Globus pallidus (tissue), 1 donor: ENCODE measurements at regions not wholly inside any gene's neighbourhood (a gene's known extent, or its start where the extent isn't known, plus 50 kb on each side); places are given as distances from the start of the nearest gene placed in this dataset.
"Not testable (repeated sequence)": the region's sequence is repeated elsewhere in the genome, so short reads cannot be mapped to it uniquely, and the experiment has no call there.

Source experiments
- DNase-seq: peaks from one replicate; pipeline ENCODE4 v3.0.0-alpha.2; 2015; ENCODE audit warnings: low spot score

DNA sequence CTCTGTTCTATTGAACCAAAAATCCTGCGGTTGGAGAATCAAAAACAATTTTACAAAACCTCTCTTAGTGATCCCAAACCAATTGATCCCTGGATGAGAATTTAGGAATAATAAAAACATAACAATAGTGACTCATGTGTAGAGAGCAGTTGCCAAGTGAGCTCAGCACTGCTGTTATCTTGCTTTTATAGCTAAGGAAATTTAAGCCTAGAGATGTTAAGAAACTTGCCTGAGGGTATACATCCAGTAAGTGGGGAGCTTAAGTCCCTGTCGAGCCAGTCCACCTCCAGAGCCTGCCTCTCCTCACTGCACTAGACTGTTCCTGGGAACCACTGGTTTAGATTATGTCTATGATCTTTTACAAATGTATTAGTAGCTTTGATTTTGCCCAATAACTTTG is 358.4 kb upstream of the LMCD1 start:
- DNase-seq, result no peak

DNA sequence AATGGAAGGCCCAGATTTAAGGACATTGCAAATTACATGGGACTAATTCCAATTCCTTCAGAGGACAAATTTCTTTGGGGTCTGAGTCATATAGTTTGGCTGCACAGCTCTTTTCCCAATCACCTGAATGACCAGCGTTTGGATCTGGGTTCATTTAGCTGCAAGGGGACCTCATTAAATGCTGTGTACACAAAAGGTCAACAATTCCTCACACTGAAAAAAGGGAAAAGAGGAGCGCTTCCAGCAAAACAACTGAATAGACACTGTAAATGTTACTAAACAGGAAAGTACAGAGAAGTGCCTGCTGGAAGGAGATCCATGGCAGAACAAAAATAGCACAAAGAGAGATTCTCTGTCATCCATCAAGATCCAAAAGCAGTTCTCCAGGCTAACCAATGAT is 356.0 kb upstream of the LMCD1 start:
- no peak for DNase-seq

DNA sequence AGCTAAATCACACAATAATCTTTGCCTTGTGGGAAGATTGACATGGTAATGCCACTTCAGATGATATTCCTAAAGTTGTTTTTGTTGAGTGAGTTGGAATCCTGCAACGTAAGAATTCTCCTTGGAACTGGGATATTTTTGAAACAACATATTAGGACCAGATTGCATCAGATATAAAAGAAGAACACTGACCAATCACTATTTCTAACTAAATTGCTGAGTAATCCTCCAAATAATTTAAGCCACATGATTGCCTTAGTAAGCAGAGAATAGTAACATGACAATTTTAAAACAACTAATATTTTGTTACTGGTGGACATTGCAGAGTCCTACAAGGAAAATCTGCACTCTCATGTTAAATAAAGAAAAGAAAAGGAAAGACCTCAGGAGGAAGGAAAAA is 353.9 kb upstream of the LMCD1 start:
- DNase-seq, result no peak

DNA sequence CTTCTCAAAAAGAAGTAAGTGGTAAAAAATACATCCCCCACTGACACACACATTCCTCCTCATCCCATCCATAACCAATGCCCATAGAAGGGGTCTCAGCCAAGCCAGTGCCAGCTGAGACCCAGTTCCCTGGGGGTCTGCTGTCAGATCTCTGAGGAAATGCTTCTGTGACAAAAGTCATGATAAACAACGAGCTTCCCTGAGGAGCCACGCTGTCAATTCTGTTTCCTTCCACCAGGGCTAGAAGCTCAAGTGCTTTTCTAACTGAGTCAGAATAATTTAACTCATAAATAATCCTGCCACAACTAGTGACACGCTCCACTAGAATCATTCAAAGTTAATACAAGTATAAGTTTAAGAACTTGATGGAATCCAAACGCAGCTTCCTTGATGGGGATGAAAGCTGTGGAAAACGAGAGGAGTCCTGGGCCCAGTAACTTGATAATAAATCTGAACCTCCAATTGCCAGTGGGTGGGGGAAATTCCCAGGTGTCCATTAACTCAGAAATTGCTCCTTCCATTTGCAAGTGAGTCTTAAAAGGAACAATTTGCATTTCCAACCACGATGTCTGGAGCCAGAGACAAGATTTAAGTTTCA is 348.7 kb upstream of the LMCD1 start:
- DNase-seq, result no peak

DNA sequence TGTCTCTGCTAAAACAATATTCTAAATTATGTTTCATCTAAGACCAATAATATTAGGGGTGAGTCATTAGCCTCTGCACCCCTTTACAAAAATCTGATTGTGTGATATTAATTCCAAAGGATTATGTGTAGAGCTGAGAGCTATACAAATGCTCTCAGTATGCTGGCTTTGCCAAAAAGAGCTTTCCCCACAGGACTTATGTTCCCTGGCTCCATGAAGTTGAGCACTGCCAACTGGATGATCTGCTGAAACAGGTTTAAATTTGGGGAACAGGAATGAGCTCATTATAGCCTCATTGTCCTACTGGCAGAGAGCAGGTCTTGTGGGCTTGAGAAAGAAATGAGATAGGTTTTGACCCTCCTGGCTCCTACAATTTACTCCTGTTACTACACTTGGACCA is 347.8 kb upstream of the LMCD1 start:
- no peak for DNase-seq

DNA sequence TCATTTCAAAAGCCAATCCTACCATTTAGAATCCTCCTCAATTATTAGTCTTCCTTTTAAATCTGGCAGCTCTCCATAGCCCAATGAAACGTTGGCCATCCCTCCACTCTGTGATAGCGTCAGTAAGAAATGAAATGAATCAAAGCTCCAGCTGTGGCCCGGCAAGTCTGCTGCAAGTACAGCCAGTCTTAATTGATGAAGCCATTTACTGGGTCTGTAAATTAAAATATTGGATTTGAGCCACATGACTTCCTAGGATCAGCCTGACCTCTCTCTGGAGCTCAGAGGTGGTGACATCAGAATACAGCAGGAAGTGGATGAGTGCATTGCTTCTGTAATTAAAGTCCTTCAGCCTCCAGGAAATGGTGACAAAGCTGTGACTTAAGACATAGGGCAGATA is 347.0 kb upstream of the LMCD1 start:
- DNase-seq, result no peak

DNA sequence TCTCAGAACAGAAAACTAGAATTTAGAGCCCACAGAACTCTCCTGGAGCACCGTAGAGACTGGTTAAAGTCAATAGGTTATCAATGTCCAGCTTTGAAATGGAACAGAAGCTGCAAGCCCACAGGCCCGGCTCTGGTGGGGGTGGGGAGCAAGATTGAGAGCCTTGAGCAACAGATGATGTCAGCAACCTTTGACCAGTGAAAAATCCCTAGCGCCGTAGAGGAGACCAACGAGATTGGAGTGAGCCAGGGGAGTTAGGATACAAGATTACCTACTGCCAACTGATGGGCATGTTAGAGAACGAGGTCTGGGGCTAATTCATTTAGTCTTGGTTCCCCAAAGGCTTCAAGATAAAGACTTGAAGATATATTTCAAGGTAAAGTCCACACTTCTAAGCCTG is 345.5 kb upstream of the LMCD1 start:
- DNase-seq, result no peak

DNA sequence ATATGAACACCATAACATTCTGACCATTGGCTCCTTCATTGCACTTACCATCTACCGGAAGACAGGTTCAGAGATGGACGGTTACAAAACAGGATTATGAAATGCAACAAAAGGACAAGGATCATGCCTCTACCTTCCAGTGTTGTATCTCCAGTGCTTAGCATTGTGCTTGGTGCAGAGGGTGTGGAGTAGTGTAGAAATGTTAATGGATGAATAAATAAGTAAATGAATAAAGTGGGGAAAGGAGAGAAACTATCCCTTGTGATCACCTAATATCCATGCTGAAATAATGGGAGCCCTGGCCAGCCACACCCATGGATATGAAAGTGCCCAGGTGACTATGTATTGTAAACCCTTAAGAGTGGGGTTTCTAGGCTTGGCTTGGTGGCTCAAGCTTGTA is 344.8 kb upstream of the LMCD1 start:
- no peak for DNase-seq

DNA sequence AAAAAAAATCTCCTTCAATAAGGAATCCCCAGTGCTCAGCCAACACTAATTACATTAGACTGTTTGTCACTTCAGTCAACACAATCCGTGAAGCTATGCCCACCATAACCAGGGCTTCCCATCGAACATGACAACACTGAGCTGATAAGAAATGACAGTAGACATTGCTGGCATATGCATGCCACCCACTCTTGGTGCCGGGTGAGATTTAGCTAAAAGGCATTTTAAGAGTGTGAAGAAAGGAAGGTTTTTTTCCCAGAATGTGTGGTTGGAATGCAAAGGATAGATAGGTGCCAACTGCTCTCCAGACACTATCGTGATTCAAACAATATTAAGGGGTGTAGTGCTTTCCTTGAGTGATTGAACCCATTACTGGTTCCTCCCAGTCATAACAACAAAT is 344.0 kb upstream of the LMCD1 start:
- no peak for DNase-seq

DNA sequence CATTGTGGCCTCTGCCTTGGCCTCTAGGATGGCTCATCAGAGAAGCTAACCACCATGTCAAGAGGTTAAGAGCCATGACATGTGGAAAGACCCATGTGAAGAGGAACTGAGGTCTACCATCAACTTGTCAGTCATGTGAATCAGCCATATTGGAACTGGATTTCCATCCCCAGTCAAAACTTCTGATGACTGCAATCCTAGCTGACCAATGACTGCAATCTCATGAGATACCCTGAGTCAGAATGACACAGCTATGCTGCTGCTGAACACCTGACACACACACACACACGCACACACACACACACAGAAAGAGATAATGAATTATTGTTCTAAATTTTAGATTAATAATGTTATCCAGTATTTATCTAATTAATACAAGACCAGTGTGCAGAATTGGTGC is 337.5 kb upstream of the LMCD1 start:
- no peak for DNase-seq

DNA sequence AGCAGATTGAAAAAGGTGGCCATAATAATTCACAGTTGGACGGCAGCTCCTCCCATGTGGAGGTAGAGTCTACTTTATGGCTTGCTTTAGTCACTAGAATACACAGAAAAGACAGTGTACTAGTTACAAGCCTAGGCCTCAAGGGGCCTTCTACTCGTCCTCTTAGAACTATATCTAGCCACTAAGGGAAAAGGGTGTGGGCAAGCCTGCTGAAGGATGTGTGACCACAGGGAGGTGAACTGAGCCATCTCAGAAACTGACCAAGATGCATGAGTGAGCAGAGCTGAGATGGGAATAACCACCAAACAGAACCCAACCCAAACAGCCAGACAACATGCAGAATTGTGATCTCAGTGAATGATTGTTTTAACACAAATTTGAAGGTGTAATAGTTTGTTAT is 335.6 kb upstream of the LMCD1 start:
- DNase-seq, result no peak

DNA sequence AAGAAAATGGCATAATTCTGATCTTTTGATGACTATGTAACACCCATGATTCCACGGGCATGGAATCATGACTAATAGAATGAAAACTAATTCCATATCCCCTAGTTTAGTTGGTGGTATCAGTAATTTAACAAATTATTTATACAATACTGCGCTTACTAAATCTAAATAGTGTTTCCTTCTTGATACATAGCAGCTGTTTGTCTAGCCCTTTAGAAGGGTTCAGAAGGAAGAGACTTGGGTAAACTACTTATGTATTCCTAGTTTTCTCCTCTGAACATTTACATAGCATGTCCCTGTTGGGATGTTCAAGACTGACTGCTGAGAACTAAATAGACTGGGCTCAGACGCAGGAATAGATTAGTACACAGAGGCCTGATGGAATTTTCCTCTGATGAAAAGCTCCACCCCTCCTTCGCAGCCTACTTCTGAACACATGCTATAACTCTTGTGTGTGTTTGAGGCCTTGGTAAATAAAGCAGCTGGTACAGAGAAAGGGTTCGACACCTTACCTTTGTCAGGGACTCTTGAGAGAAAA is 330.6 kb upstream of the LMCD1 start:
- DNase-seq, result no peak

DNA sequence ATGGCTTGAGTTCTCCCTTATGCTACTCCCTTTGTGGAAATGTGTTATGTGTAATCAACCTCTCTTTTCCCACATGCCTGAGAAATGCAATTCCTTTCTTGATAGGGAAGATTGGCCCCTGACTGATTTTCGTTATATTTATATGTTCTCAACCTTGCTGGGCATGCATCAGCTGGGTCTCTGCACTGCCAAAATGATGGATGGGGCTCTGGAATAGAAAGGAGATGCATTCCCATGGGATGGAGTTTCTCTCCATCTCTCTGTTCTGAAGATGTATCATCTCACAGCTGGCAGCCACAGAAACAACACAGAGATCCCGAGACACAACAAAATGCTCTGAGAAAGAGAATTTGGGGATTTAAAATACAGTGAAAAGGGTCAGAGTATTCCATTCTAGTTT is 327.7 kb upstream of the LMCD1 start:
- no peak for DNase-seq

DNA sequence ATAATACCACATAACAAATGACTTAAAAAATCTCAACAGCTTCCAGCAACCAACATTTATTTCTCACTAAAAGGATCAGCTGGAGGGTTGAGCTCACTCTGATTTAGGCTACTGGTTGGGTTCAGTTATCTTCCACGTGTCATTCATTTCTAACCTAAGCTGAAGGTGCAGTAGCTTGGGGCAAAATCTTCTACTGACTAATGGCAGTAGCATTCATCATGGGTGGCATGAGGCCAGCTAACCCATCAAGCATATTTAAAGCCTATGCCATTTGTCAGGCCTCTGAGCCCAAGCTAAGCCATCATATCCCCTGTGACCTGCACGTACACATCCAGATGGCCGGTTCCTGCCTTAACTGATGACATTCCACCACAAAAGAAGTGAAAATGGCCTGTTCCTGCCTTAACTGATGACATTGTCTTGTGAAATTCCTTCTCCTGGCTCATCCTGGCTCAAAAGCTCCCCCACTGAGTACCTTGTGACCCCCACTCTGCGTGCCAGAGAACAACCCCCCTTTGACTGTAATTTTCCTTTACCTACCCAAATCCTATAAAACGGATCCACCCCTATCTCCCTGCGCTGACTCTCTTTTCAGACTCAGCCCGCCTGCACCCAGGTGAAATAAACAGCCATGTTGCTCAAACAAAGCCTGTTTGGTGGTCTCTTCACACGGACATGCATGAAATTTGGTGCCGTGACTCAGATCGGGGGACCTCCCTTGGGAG is 324.7 kb upstream of the LMCD1 start:
- not testable (repeated sequence) for DNase-seq

DNA sequence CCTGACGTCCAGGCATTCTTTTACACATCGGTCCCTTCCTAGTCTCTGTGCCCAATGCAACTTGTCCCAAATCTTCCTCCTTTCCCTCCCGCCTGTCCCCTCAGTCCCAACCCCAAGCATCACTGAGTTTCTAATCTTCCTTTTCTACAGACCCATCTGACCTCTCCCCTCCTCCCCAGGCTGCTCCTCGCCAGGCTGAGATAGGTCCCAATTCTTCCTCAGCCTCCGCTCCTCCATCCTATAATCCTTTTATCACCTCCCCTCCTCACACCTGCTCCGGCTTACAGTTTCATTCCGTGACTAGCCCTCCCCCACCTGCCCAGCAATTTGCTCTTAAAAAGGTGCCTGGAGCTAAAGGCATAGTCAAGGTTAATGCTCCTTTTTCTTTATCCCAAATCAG is 323.1 kb upstream of the LMCD1 start:
- DNase-seq, result not testable (repeated sequence)

DNA sequence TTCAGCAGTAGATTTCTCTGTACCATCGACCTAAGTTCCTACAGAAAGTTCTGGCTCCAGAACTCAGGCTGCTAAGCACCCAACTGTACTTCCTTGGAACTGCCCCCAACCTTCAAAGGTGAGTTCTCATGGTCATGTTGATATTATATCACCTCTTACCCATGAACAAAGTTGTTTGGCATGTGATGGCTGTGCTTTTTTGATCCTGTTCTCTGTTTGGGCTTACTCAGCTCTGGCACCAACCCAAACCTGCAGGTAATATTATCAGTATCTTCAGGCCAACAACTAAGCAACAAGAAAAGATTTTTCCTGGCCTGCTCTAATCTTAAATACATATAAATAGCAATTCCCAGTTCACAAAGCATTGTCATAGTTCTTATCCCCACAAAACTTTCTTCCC is 318.7 kb upstream of the LMCD1 start:
- no peak for DNase-seq

DNA sequence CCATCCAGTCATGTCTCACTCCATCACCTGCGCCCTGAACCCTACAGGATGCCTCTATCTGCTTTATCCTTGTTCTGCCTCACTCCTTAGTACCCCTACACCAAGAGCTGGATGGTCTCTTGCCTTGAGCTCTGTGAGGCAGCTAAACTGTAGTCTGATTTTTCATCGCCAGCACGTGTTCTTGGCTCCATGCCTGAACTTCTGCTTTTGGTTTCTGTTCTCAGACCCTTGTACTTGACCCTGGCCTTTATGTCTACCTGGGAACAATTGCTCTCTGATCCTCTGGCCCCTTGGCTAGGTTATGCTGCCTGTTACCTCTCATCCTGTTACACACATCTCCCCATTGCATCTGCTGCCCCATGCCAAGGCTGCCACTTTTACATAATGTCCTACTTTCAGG is 318.0 kb upstream of the LMCD1 start:
- DNase-seq, result no peak

DNA sequence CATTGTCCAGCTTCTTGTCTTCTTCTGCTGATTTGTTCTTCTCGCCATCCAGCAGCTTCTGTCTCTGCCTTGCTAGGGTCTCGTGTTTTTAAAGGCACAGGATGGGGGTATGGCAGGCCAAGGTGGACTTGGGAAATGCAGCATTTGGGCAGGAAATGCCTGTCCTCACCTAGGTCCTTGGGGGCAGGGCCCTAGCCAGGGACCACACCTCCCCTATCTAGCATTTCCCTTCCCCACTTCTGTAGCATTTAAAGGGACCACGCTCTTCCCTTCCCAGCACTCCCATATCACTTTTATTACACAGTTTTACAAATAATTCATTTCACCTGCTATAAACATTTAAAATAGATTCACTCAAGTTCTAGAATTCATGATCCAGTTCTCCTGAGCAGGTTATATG is 315.4 kb upstream of the LMCD1 start:
- no peak for DNase-seq

DNA sequence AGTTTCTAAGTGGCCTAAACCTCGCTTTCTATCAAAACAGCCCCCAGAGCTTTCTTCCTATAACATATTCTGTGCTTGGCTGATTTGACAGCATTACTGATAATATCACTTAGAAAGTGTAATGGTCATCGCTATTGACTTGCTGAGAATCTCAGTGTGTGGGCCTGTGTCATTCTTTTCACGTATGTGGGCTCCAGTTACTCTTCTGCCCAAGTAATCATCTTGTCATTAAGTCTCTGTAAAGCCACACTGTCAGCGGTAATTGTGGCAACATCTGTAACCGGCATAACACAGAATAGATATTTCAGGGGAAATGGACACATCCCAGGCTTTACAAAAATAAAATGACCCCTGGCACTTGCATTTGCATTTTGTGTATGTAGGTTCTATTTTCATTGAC is 313.6 kb upstream of the LMCD1 start:
- no peak for DNase-seq

DNA sequence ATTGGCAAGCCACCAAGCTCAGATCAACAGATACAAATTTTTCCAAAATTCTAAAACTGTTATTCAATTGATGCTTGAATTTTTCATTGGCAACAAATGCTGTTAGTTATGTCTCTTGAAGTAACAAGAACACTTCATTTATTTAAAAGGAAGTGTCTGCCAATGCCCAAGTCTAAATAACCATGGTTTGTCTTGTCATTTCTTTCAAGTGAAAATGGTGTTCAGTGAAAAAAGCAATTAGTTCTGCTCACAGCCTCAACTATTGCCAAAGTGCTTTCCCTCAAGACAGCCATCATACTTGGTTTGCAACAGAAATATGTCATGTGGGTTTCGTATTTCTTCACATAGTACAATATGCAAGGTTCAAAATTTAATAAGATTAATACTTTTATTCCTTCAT is 312.6 kb upstream of the LMCD1 start:
- DNase-seq, result no peak

DNA sequence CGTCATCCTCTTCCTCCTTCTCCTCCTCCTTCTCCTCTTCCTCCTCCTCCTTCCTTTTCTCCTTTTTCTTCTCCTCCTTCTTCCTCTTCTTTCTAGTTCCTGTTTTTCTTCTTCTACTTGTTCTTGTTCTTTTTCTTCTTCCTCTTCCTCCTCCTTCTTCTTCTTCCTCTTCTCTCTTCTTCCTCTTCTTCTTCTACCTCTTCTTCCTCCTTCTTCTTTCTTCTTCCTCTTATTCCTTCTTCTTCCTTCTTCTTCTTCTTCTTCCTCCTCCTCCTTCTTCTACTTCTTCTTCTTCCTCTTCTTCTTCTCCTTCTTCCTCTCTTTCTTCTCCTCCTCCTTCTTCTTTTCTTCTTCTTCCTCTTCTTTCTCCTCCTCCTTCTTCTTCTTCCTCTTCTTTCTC is 310.2 kb upstream of the LMCD1 start:
- DNase-seq, result no peak

DNA sequence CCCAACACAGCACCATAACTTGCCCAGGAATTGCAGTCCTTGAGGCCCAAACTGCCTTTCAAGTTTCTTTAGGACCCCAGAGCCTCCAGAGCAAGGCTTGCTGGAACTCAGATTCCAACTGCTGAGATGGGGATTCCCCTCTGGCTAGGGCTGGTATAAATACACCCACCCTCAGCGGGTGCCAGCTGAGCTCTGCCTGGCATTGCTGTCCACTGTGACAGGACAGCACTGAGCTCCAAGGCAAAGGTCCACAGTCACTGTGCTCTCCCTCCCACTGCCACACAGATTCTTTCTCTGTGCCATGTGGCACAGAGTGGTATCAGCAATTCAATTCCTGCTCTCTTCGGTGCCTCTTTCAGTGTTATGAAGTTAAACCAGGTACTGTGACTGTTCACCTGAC is 304.2 kb upstream of the LMCD1 start:
- no peak for DNase-seq

DNA sequence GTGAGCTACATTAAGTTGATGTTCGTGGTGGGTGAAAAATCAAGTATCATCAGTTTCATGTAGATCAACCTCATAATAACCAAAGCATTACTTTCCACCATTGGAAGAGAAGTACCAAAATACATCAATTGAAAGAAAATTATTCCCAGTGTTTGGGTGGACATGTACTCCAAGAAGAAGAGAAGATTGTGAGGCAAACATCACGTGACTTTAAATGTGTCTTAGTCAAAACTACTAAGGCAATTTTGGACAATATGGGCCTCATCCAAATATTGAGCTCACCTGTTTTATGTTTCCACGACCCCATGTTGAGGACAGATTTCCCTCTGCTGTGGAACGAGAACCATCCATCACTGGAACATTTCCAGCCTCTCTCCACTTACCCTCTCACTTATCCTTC is 303.0 kb upstream of the LMCD1 start:
- DNase-seq, result no peak

DNA sequence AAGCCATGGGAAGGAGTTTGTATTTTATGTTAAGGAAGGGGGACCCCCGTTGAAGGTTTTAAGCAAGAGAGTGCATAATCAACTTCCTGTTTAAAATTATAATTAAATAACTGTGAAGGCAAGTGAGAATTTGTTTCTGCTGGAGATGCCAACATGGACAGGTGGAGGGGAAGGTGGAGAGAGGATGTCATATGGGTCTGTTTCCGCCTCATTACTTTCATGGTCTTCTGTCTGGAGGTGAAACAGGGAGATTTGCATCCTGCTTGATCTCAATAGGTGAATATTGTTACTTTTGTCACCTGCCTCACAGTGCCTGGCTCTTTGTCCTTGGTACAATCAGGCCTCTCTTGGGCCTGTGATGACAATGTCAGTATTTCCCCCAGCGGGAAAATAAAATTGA is 300.6 kb upstream of the LMCD1 start:
- DNase-seq, result no peak
